ENCODE measurements at regions not wholly inside any gene's neighbourhood (a gene's known extent, or its start where the extent isn't known, plus 50 kb on each side); places are given as distances from the start of the nearest gene placed in this dataset.

DNA sequence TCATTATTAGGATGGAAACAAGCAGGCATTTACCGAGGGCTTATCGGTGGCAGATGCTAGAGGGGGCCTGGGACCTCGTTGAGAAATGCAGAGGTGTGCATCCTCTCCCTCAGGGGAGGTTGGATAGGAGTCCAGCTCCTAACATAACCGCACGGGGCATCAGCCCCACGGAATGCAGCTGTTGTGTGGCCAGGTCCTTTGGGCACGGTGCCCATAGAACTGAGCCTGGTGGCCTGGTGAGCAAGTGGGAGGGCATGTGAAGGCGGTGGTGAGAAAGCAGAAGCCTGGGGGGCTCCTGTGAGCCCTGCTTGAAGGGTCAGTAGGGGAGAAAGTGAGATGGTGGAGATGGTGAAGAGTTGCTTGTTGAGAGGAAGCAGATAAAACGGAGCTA lies 143.7 kb downstream of the CDH26 start:
- TF ChIP-seq, protein P1, sequence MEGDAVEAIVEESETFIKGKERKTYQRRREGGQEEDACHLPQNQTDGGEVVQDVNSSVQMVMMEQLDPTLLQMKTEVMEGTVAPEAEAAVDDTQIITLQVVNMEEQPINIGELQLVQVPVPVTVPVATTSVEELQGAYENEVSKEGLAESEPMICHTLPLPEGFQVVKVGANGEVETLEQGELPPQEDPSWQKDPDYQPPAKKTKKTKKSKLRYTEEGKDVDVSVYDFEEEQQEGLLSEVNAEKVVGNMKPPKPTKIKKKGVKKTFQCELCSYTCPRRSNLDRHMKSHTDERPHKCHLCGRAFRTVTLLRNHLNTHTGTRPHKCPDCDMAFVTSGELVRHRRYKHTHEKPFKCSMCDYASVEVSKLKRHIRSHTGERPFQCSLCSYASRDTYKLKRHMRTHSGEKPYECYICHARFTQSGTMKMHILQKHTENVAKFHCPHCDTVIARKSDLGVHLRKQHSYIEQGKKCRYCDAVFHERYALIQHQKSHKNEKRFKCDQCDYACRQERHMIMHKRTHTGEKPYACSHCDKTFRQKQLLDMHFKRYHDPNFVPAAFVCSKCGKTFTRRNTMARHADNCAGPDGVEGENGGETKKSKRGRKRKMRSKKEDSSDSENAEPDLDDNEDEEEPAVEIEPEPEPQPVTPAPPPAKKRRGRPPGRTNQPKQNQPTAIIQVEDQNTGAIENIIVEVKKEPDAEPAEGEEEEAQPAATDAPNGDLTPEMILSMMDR (IDR thresholded peaks at IDR 0.05; ENCODE audit: control extremely low read depth in 1 of 3, insufficient read depth in 1 of 3, low read depth in 1 of 3, low read length in 3 of 3): no peak
- TF ChIP-seq CREB1 (IDR thresholded peaks at IDR 0.05): no peak
- TF ChIP-seq SP1 (IDR thresholded peaks at IDR 0.05; ENCODE audit: low read depth, low read length): no peak
- TF ChIP-seq HDAC2 (IDR thresholded peaks at IDR 0.05; ENCODE audit: borderline replicate concordance in 1 of 2, low read depth in 2 of 2, low read length in 2 of 2): no peak
- no peak for TF ChIP-seq POLR2A (IDR thresholded peaks at IDR 0.05; ENCODE audit: control extremely low read depth in 1 of 2, low read depth in 2 of 2, low read length in 2 of 2)
- no peak for TF ChIP-seq CHD2 (IDR thresholded peaks at IDR 0.05; ENCODE audit: low read length)
- no peak for TF ChIP-seq EP300 (IDR thresholded peaks at IDR 0.05; ENCODE audit: borderline replicate concordance in 1 of 2, low read depth in 2 of 2, low read length in 2 of 2)
- TF ChIP-seq ZNF274 (IDR thresholded peaks at IDR 0.05; ENCODE audit: borderline replicate concordance, extremely low read depth, low read length): no peak
- no peak for TF ChIP-seq POLR2AphosphoS5 (IDR thresholded peaks at IDR 0.05; ENCODE audit: low read depth, low read length)
- TF ChIP-seq, protein P2, sequence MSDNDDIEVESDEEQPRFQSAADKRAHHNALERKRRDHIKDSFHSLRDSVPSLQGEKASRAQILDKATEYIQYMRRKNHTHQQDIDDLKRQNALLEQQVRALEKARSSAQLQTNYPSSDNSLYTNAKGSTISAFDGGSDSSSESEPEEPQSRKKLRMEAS (IDR thresholded peaks at IDR 0.05): no peak
- no peak for TF ChIP-seq GABPA (IDR thresholded peaks at IDR 0.05; ENCODE audit: borderline replicate concordance, insufficient read depth, low read length)

All from H1 (cell line).